GM19035 (cell line): ENCODE measurements at regions not wholly inside any gene's neighbourhood (a gene's known extent, or its start where the extent isn't known, plus 50 kb on each side); places are given as distances from the start of the nearest gene placed in this dataset.
A peak's percentile ranks its signal among the peaks of the same experiment; 100 is the strongest.

ENCODE experiments used
- ATAC-seq: cut with Tn5 transposase; IDR thresholded peaks from one replicate; pipeline ENCODE4 v1.9.1; 2021; ENCODE audit not compliant: unreplicated experiment

- no peak for ATAC-seq
These were observed 524.8 kb downstream of the TUSC7 start for GRCh38 chr3:117234331-117234730.

- ATAC-seq, result no peak
These were observed 525.7 kb downstream of the TUSC7 start for GRCh38 chr3:117235304-117235703.

GRCh38 chr3:117238806-117239205, 529.2 kb downstream of the TUSC7 start:
- no peak for ATAC-seq

- ATAC-seq, result no peak
These were observed 534.1 kb downstream of the TUSC7 start for GRCh38 chr3:117243657-117244056.

- ATAC-seq, result no peak
These were observed 537.4 kb downstream of the TUSC7 start for GRCh38 chr3:117246771-117247555.

- no peak for ATAC-seq
These were observed 538.6 kb downstream of the TUSC7 start for GRCh38 chr3:117248153-117248552.

- no peak for ATAC-seq
These were observed 542.6 kb downstream of the TUSC7 start for GRCh38 chr3:117252208-117252607.

GRCh38 chr3:117252651-117253050, 543.1 kb downstream of the TUSC7 start:
- ATAC-seq, result no peak

- no peak for ATAC-seq
These were observed 544.1 kb downstream of the TUSC7 start for GRCh38 chr3:117253636-117254035.

- ATAC-seq, result no peak
These were observed 545.4 kb downstream of the TUSC7 start for GRCh38 chr3:117254985-117255384.

- no peak for ATAC-seq
These were observed 546.2 kb downstream of the TUSC7 start for GRCh38 chr3:117255736-117256135.

- ATAC-seq, result no peak
These were observed 552.4 kb downstream of the TUSC7 start for GRCh38 chr3:117261983-117262421.

- ATAC-seq, result no peak
These were observed 553.7 kb downstream of the TUSC7 start for GRCh38 chr3:117263270-117263669.

GRCh38 chr3:117263745-117264144, 554.2 kb downstream of the TUSC7 start:
- ATAC-seq, result no peak

- ATAC-seq, result no peak
These were observed 554.8 kb downstream of the TUSC7 start for GRCh38 chr3:117264204-117264994.

- no peak for ATAC-seq
These were observed 557.2 kb downstream of the TUSC7 start for GRCh38 chr3:117266806-117267205.

- no peak for ATAC-seq
These were observed 558.7 kb downstream of the TUSC7 start for GRCh38 chr3:117268318-117268717.

GRCh38 chr3:117272274-117272673, 562.7 kb downstream of the TUSC7 start:
- no peak for ATAC-seq

GRCh38 chr3:117272876-117273523, 563.4 kb downstream of the TUSC7 start:
- ATAC-seq, result no peak

- no peak for ATAC-seq
These were observed 568.2 kb downstream of the TUSC7 start for GRCh38 chr3:117277816-117278215.

GRCh38 chr3:117278424-117279190, 569.0 kb downstream of the TUSC7 start:
- peak; percentile 94 for ATAC-seq
